IMR-90 (cell line): ENCODE measurements at regions not wholly inside any gene's neighbourhood (a gene's known extent, or its start where the extent isn't known, plus 50 kb on each side); places are given as distances from the start of the nearest gene placed in this dataset.

ENCODE experiments used
- ATAC-seq: fragments of 200-7000 bp; cut with Tn5 transposase; 2 replicates; pipeline ENCODE4 v1.9.1; 2020; ENCODE audit warnings: low read depth, mild to moderate bottlenecking, moderate library complexity
- BruUV-seq: library from RNA; stranded (reverse); fragments of 400-500 nt; replicated peaks from 2 replicates; lab custom pipeline; 2021; lab: Mats Ljungman, UMichigan
- CTCF ChIA-PET: fragments of 300-600 bp; formaldehyde crosslinking; extraction: SDS; loops from one replicate; lab custom pipeline; 2021; ENCODE audit warnings: antibody characterized with exemption; lab: Yijun Ruan, JAX
- POLR2A ChIA-PET: fragments of 300-600 bp; sonication (Branson Sonifier 250); formaldehyde crosslinking; loops from one replicate; lab custom pipeline; 2022; ENCODE audit warnings: antibody characterized with exemption; ENCODE audit not compliant: unreplicated experiment; lab: Charles Lee
- DNase-seq: peaks from one replicate; pipeline ENCODE4 v3.0.0; 2013
- H2AFZ ChIP-seq: replicated peaks from 2 replicates; pipeline ENCODE3; 2013; ENCODE audit warnings: low read length, mild to moderate bottlenecking; ENCODE audit not compliant: poor library complexity
- H2AK5ac ChIP-seq: 2 replicates; pipeline ENCODE4 v1.6.1; 2013; ENCODE audit warnings: low read depth, low read length, inconsistent platforms
- H2AK9ac ChIP-seq: replicated peaks from 2 replicates; pipeline ENCODE3; 2013; ENCODE audit warnings: mild to moderate bottlenecking, low read depth, low read length, moderate library complexity; ENCODE audit not compliant: poor library complexity
- H2BK120ac ChIP-seq: 2 replicates; pipeline ENCODE4 v1.6.1; 2013; ENCODE audit warnings: low read depth, low read length, inconsistent platforms
- H2BK15ac ChIP-seq: 3 replicates; pipeline ENCODE4 v1.6.1; 2013; ENCODE audit warnings: low read depth, low read length, inconsistent platforms
- H2BK20ac ChIP-seq: 2 replicates; pipeline ENCODE4 v1.6.1; 2013; ENCODE audit warnings: low read depth, mild to moderate bottlenecking, inconsistent platforms, low read length, moderate library complexity
- H2BK5ac ChIP-seq: 2 replicates; pipeline ENCODE4 v1.6.1; 2013; ENCODE audit warnings: mild to moderate bottlenecking, low read depth, low read length, inconsistent platforms; ENCODE audit not compliant: poor library complexity, severe bottlenecking
- H3K14ac ChIP-seq: replicated peaks from 2 replicates; pipeline ENCODE4 v1.6.1; 2013; ENCODE audit warnings: low read depth, low read length, inconsistent platforms
- H3K18ac ChIP-seq: 2 replicates; pipeline ENCODE4 v1.6.1; 2013; ENCODE audit warnings: low read depth, low read length, control low read depth
- H3K23ac ChIP-seq: 2 replicates; pipeline ENCODE4 v1.6.1; 2013; ENCODE audit warnings: low read depth, low read length, inconsistent platforms
- H3K27ac ChIP-seq: 2 replicates; pipeline ENCODE4 v1.5.1; 2013; ENCODE audit warnings: mild to moderate bottlenecking, control low read depth, low read length; ENCODE audit not compliant: insufficient read depth
- H3K27me3 ChIP-seq: 2 replicates; pipeline ENCODE4 v1.6.1; 2013; ENCODE audit warnings: low read length; ENCODE audit not compliant: control insufficient read depth, insufficient read depth
- H3K36me3 ChIP-seq: 2 replicates; pipeline ENCODE4 v1.6.1; 2013; ENCODE audit warnings: low read length, mixed read lengths; ENCODE audit not compliant: control insufficient read depth, insufficient read depth
- H3K4ac ChIP-seq: 2 replicates; pipeline ENCODE4 v1.6.1; 2013; ENCODE audit warnings: low read depth, low read length, inconsistent platforms
- H3K4me1 ChIP-seq: 2 replicates; pipeline ENCODE4 v1.6.1; 2013; ENCODE audit warnings: low read length, mixed read lengths; ENCODE audit not compliant: control insufficient read depth, insufficient read depth
- H3K4me2 ChIP-seq: 2 replicates; pipeline ENCODE4 v1.6.1; 2013; ENCODE audit warnings: low read depth, mild to moderate bottlenecking, control low read depth, low read length, moderate library complexity
- H3K4me3 ChIP-seq: 2 replicates; pipeline ENCODE4 v1.5.1; 2013; ENCODE audit warnings: low read depth, mild to moderate bottlenecking, control low read depth, low read length, moderate library complexity; ENCODE audit not compliant: insufficient read depth
- H3K56ac ChIP-seq: 2 replicates; pipeline ENCODE4 v1.6.1; 2013; ENCODE audit warnings: low read length, inconsistent platforms; ENCODE audit not compliant: insufficient read depth; ENCODE audit errors: extremely low read depth
- H3K79me1 ChIP-seq, 2 experiments: 2 replicates each; pipeline ENCODE4 v1.6.1; 2013; ENCODE audit warnings: low read length in 2 of 2, inconsistent platforms in 1 of 2, low read depth in 1 of 2
- H3K9ac ChIP-seq: 2 replicates; pipeline ENCODE4 v1.6.1; 2013; ENCODE audit warnings: low read depth, low read length, control low read depth
- H3K9me1 ChIP-seq: 2 replicates; pipeline ENCODE4 v1.6.1; 2013; ENCODE audit warnings: low read length, inconsistent platforms; ENCODE audit not compliant: insufficient read depth
- H3K9me3 ChIP-seq: 2 replicates; pipeline ENCODE4 v1.6.1; 2013; ENCODE audit warnings: low read length; ENCODE audit not compliant: control insufficient read depth, insufficient read depth
- H4K20me1 ChIP-seq: 2 replicates; pipeline ENCODE4 v1.6.1; 2013; ENCODE audit warnings: low read length, inconsistent platforms; ENCODE audit not compliant: insufficient read depth
- H4K5ac ChIP-seq: 2 replicates; pipeline ENCODE4 v1.6.1; 2013; ENCODE audit warnings: mild to moderate bottlenecking, low read depth, low read length, control low read depth
- H4K8ac ChIP-seq, 2 experiments: 2 replicates each; pipeline ENCODE4 v1.6.1; 2013; ENCODE audit warnings: low read depth in 2 of 2, low read length in 2 of 2, control low read depth in 1 of 2, inconsistent platforms in 1 of 2
- H4K91ac ChIP-seq: 2 replicates; pipeline ENCODE4 v1.6.1; 2013; ENCODE audit warnings: low read depth, low read length, inconsistent platforms; ENCODE audit not compliant: insufficient read depth
- BHLHE40 ChIP-seq: fragments of 150-350 bp; IDR thresholded peaks from 2 replicates; pipeline ENCODE4 v1.6.1; 2016; ENCODE audit warnings: mild to moderate bottlenecking, low read depth, low read length
- CEBPB ChIP-seq: IDR thresholded peaks from 2 replicates; pipeline ENCODE4 v1.6.1; 2012; ENCODE audit warnings: low read depth, low read length, improper control_type of control experiment
- CHD1 ChIP-seq: IDR thresholded peaks from 2 replicates; pipeline ENCODE4 v1.6.1; 2012; ENCODE audit warnings: low read depth, low read length, improper control_type of control experiment
- CTCF ChIP-seq: conservative IDR thresholded peaks from 2 replicates; pipeline ENCODE4 v1.5.1; 2012; ENCODE audit warnings: mild to moderate bottlenecking, low read depth, low read length, improper control_type of control experiment
- ELK1 ChIP-seq: fragments of 150-350 bp; IDR thresholded peaks from 2 replicates; pipeline ENCODE4 v1.6.1; 2016; ENCODE audit warnings: low read depth, mild to moderate bottlenecking, low read length, moderate library complexity, borderline replicate concordance
- FOS ChIP-seq: fragments of 150-350 bp; IDR thresholded peaks from 2 replicates; pipeline ENCODE4 v1.6.1; 2016; ENCODE audit warnings: low read depth, low read length
- MAFK ChIP-seq: IDR thresholded peaks from 2 replicates; pipeline ENCODE4 v1.6.1; 2012; ENCODE audit warnings: low read depth, low read length, improper control_type of control experiment
- MAZ ChIP-seq: IDR thresholded peaks from 2 replicates; pipeline ENCODE4 v1.6.1; 2012; ENCODE audit warnings: low read depth, mild to moderate bottlenecking, low read length, improper control_type of control experiment, moderate library complexity, borderline replicate concordance
- MXI1 ChIP-seq: IDR thresholded peaks from 2 replicates; pipeline ENCODE4 v1.6.1; 2012; ENCODE audit warnings: low read depth, mild to moderate bottlenecking, low read length, moderate library complexity, borderline replicate concordance
- NFE2L2 ChIP-seq: fragments of 150-350 bp; IDR thresholded peaks from 2 replicates; pipeline ENCODE4 v1.6.1; 2016; ENCODE audit warnings: low read depth, mild to moderate bottlenecking, low read length
- POLR2A ChIP-seq: IDR thresholded peaks from 2 replicates; pipeline ENCODE4 v1.6.1; 2012; ENCODE audit warnings: mild to moderate bottlenecking, low read depth, low read length
- RAD21 ChIP-seq: IDR thresholded peaks from 2 replicates; pipeline ENCODE4 v1.6.1; 2012; ENCODE audit warnings: low read length, improper control_type of control experiment
- RCOR1 ChIP-seq: IDR thresholded peaks from 2 replicates; pipeline ENCODE4 v1.6.1; 2012; ENCODE audit warnings: mild to moderate bottlenecking, low read length, improper control_type of control experiment; ENCODE audit not compliant: insufficient replicate concordance
- RFX5 ChIP-seq: IDR thresholded peaks from 2 replicates; pipeline ENCODE4 v1.8.0; 2012; ENCODE audit warnings: low read depth, mild to moderate bottlenecking, low read length, moderate library complexity
- SMC3 ChIP-seq: fragments of 150-350 bp; IDR thresholded peaks from 2 replicates; pipeline ENCODE4 v1.6.1; 2016; ENCODE audit warnings: low read depth, mild to moderate bottlenecking, antibody characterized with exemption, low read length, moderate library complexity
- USF2 ChIP-seq: fragments of 150-350 bp; IDR thresholded peaks from 2 replicates; pipeline ENCODE4 v1.6.1; 2017; ENCODE audit warnings: mild to moderate bottlenecking, antibody characterized with exemption, low read length, low read depth
- WGBS, 2 experiments: methylation state at CpG; one replicate each; pipeline versions ENCODE4 v1.1.5 to v1.1.7; 2013; ENCODE audit warnings: missing lambda C conversion rate in 2 of 2; ENCODE audit not compliant: insufficient read length in 1 of 2; ENCODE audit errors: extremely low coverage in 2 of 2; 5-methylcytosine and 5-hydroxymethylcytosine counted together
- dilution Hi-C: fragments of 300-500 bp; cut with HindIII; formaldehyde crosslinking; loops from one replicate; pipeline ENCODE4 v1.14.3; 2018; ENCODE audit warnings: low sequenced_read_pairs; ENCODE audit not compliant: unreplicated experiment
- in situ Hi-C: fragments of 300-500 bp; cut with MboI; formaldehyde crosslinking; loops from 3 replicates; pipeline ENCODE4 v1.14.3; 2019; ENCODE audit warnings: low sequenced_read_pairs, inconsistent platforms, mixed read lengths
- intact Hi-C: fragments of 100-400 bp; cut with micrococcal nuclease; formaldehyde crosslinking; loops from 2 replicates; pipeline ENCODE4 v1.10.0; 2022

DNA sequence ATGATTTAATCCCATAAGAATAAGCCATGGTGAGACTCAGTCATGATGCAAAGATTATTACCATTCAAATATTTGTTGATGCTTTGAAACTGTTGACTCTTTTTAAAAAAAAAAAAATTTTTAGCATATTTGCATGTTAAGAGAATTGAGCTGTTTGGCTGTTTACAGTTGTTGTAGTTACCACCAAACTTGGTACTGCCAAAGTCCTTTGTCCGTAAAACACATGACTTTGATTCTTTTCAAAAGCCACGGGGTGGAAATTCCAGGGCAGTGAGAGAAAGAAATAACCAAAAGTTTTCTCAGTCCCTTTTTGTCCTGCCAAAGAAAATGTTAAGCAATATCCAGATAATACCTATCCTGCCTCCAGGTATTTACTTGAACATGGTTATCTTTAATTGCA, 474.8 kb downstream of the METTL4 start:
- dilution Hi-C loops: no loop called here
- Histone ChIP-seq H2BK20ac (no peak overlapping the region), H3K9me1 (no peaks in the 10 kb centered on the region), H4K20me1 (no peaks in the 10 kb centered on the region), H2AK9ac (no peak overlapping the region), H3K4me2 (no peak overlapping the region), H3K4me3 (no peak overlapping the region), H4K91ac (no peak overlapping the region), H3K4me1 (no peaks in the 10 kb centered on the region), H4K8ac (no peak overlapping the region), H2BK15ac (no peak overlapping the region), H3K9ac (no peak overlapping the region), H3K56ac (no peak overlapping the region), H2BK5ac (no peak overlapping the region), H3K23ac (no peak overlapping the region), H3K36me3 (no peaks in the 10 kb centered on the region), H3K14ac (no peak overlapping the region), H2BK120ac (no peak overlapping the region), H3K4ac (no peak overlapping the region), H3K27me3 (no peaks in the 10 kb centered on the region), H3K9me3 (no peaks in the 10 kb centered on the region), H3K18ac (no peak overlapping the region), H2AK5ac (no peak overlapping the region), H4K5ac (no peak overlapping the region), H2AFZ (no peak overlapping the region), H3K27ac (no peak overlapping the region), H3K79me1 (no peaks in the 10 kb centered on the region)
- in situ Hi-C loops: no loop called here
- ATAC-seq (no peak), DNase-seq (no peak)
- intact Hi-C loops: no loop called here
- no TSS peak for BruUV-seq
- ChIA-PET POLR2A (no interaction called here), CTCF (interaction anchor here (0.8 kb wide), 1 partner anchor 8 kb away, joined by 3 read pairs; no protein-coding TSS in a partner anchor)
- no peak for TF ChIP-seq CEBPB
- TF ChIP-seq ELK1: no peak
- no peak for TF ChIP-seq BHLHE40
- TF ChIP-seq CHD1: no peak
- TF ChIP-seq RCOR1: no peak
- no peak for TF ChIP-seq NFE2L2
- TF ChIP-seq MAFK: no peak
- no peak for TF ChIP-seq POLR2A
- TF ChIP-seq USF2: no peak
- no peak for TF ChIP-seq RFX5
- TF ChIP-seq RAD21: no peak
- no peak for TF ChIP-seq FOS
- no peak for TF ChIP-seq MXI1
- no peak for TF ChIP-seq SMC3
- TF ChIP-seq CTCF: no peak
- TF ChIP-seq MAZ: no peak
- WGBS, 2 experiments: no CpG with 5 or more reads among the region's 2 CpGs
